ENCODE measurements at regions not wholly inside any gene's neighbourhood (a gene's known extent, or its start where the extent isn't known, plus 50 kb on each side); places are given as distances from the start of the nearest gene placed in this dataset.
"Not testable (repeated sequence)": the region's sequence is repeated elsewhere in the genome, so short reads cannot be mapped to it uniquely, and the experiment has no call there.

GRCh38 chr3:177449360-177450006, 252.2 kb upstream of the TBL1XR1 start:
- no peak for DNase-seq (ENCODE audit: extremely low read depth in 1 of 2, low read depth in 1 of 2)

DNA sequence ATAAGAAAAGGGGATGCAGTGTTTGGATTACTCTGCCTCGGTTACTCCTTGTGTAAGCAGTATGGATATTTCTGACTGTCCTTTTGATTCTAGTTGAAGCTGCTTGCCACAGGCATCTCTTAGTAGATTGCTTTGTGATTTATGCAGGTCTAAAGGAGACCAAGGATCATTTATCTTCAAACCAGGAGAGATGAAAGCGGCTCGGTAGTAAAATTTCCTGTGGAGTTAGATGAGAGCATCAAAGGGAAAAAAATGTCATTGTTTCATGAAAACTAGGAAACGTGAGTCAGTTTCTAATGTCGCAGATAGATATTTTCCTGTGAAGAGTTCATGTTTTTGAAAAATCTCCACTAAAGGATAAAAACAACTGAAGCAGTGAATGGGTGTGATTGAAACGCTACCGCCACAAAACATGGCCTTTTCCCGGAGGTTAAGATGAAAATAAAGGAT, 254.0 kb upstream of the TBL1XR1 start:
- no peak for DNase-seq (ENCODE audit: extremely low read depth in 1 of 2, low read depth in 1 of 2)

GRCh38 chr3:177451864-177452830, 254.9 kb upstream of the TBL1XR1 start:
- DNase-seq (ENCODE audit: extremely low read depth in 1 of 2, low read depth in 1 of 2) = no peak

DNA sequence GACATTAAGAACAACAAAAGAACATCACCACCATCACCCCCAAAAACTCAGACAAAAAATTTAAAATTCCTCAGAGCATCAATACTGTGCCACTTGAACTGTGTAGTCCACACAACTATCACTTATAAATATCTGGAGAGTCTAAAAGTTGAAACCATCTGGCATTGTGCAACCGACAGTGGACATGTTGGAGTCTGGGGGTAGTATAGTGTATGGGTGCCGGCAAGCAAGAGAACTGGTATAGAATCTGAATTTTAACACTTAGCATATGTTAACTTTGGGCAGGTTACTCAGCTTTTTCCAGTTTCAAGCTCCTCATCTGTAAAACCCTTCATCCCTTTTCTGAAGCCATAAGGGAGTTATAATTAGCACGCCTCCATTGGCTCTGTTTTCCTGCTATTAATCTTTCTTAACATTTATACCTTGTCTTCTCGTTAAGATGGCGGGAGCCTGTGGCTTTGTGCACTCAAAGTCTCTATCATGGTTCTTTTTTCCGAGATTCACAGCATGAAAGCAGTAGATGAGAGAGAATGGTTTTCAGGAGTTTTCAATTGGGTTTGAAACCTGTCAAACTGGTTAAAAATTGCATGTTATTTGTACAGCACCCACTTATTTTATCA, 255.7 kb upstream of the TBL1XR1 start:
- DNase-seq (ENCODE audit: extremely low read depth in 1 of 2, low read depth in 1 of 2) = no peak

DNA sequence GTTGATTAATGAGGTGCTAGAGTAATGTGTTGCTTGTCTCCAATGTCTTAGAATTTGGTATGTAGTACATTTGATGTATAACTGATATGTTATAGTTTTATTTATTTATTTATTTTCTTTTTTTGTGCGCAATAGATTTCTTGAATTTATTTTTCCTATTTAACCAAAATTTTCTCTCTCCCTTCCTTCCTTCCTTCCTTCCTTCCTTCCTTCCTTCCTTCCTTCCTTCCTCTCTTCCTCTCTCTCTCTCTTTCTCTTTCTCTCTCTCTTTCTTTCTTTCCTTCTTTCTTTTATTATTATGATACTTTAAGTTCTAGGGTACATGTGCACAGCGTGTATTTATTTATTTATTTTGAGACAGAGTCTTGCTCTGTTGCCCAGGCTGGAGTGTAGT, 256.2 kb upstream of the TBL1XR1 start:
- DNase-seq (ENCODE audit: extremely low read depth in 1 of 2, low read depth in 1 of 2) = no peak

DNA sequence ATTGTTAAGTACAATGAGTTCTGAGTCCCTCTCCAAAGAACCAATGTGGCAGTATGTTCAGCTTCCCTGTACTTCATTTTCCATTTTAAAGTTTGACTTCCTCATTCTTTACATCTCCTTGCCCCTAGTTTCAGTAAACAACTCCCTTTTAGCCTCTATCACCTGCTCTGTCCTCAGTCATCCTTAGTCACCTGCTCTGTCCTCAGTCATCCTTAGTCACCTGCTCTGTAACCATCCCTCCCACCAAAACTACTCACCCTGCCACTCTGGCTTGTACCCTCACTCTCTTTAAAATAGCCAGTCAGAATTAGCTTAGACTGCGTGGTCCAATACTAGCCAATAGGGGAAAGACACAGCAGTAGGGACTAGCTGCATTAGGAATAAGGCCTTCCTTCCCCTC, 259.9 kb upstream of the TBL1XR1 start:
- not testable (repeated sequence) for DNase-seq (ENCODE audit: extremely low read depth in 1 of 2, low read depth in 1 of 2)

- DNase-seq (ENCODE audit: extremely low read depth in 1 of 2, low read depth in 1 of 2) = no peak
Observed at GRCh38 chr3:177459401-177459800, 262.1 kb upstream of the TBL1XR1 start.

GRCh38 chr3:177460047-177460446, 262.8 kb upstream of the TBL1XR1 start:
- no peak for DNase-seq (ENCODE audit: extremely low read depth in 1 of 2, low read depth in 1 of 2)

DNA sequence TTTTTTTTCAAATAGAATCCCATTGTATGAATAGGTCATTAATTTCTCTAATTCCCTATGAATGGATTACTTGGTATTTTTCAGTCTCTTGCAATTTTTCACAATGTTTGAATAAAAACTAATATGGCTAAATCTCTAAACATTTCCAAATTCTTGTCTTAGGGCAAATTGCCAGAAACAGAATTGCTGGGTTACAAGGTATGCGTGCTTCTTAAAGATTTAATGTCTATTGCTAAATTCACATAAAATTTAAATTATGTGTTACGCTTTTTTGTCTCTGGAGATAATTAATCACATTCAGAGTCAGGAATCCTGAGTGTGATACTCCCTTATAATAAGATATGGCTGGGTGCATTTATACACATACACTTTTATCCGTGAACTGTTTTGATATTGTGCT, 264.5 kb upstream of the TBL1XR1 start:
- no peak for DNase-seq (ENCODE audit: extremely low read depth in 1 of 2, low read depth in 1 of 2)

DNA sequence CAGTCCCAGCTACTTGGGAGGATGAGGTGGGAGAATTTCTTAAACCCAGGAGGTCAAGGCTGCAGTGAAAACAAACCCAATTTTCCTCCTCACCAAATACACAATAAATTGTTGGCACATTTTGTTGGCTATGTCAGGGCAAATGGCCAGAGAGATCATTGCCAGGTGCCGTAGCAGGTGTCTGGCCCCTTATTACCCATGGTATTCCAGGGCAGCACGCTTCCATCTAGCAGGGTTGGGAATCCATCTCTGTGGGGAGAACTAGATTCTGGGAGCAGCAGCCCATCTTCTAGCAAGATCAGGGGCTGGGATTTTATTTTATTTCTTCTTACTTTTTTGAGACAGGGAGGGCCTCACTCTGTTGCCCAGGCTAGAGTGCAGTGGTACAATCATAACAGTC, 266.1 kb upstream of the TBL1XR1 start:
- DNase-seq (ENCODE audit: extremely low read depth in 1 of 2, low read depth in 1 of 2) = not testable (repeated sequence)

GRCh38 chr3:177463863-177464262, 266.6 kb upstream of the TBL1XR1 start:
- DNase-seq (ENCODE audit: extremely low read depth in 1 of 2, low read depth in 1 of 2) = no peak

DNA sequence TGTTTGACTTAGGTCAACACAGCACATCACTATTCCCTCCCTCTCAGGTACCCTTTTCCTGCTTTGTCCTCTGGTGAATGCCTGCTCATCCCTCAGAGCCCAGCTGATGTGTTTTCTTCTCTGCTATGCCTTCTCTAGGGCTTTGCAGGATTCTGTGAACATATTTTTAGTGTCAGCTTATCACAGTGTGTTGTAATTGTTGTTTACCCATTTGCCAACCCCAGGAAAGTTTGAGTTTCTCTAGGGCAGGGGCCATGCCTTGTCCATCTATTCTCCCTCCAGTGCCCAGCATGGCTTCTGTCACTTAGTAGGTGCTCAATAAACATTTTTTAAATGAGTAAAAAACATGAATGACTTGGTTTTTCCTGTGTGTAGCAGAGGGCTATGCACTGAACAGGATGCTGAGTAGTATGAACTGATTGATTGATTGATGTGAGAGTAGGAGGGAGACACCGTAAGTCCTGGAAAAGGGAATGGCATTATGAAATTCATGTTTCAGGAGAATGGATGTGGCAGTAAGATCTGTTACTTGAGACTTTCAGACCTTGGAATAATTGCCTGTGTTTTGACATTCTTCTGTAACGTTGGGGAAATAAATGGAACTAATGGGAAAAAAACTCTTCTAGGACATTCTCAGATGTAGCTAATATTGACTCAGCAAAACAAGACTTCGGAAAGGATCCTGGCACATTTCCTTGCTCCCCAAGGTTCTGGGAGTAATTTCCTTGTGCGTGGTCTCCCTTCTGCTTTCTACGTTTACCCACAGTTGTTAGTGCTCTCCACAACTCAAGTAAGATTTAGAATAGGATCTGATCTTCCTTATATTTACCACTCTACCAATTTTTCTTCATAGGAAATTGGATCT, 267.3 kb upstream of the TBL1XR1 start:
- DNase-seq (ENCODE audit: extremely low read depth in 1 of 2, low read depth in 1 of 2) = no peak

- no peak for DNase-seq (ENCODE audit: extremely low read depth in 1 of 2, low read depth in 1 of 2)
Observed at GRCh38 chr3:177465257-177465642, 268.0 kb upstream of the TBL1XR1 start.

- DNase-seq (ENCODE audit: extremely low read depth in 1 of 2, low read depth in 1 of 2) = no peak
Observed at GRCh38 chr3:177466074-177466473, 268.8 kb upstream of the TBL1XR1 start.

GRCh38 chr3:177466622-177467021, 269.3 kb upstream of the TBL1XR1 start:
- DNase-seq (ENCODE audit: extremely low read depth in 1 of 2, low read depth in 1 of 2) = not testable (repeated sequence)

- no peak for DNase-seq (ENCODE audit: extremely low read depth in 1 of 2, low read depth in 1 of 2)
Observed at GRCh38 chr3:177467247-177467985, 270.1 kb upstream of the TBL1XR1 start.

GRCh38 chr3:177468331-177468730, 271.0 kb upstream of the TBL1XR1 start:
- DNase-seq (ENCODE audit: extremely low read depth in 1 of 2, low read depth in 1 of 2) = no peak

GRCh38 chr3:177468816-177469215, 271.5 kb upstream of the TBL1XR1 start:
- no peak for DNase-seq (ENCODE audit: extremely low read depth in 1 of 2, low read depth in 1 of 2)

- no peak for DNase-seq (ENCODE audit: extremely low read depth in 1 of 2, low read depth in 1 of 2)
Observed at GRCh38 chr3:177469216-177469615, 271.9 kb upstream of the TBL1XR1 start.
